GM19372 (cell line): ENCODE measurements at regions not wholly inside any gene's neighbourhood (a gene's known extent, or its start where the extent isn't known, plus 50 kb on each side); places are given as distances from the start of the nearest gene placed in this dataset.
A peak's percentile ranks its signal among the peaks of the same experiment; 100 is the strongest.
"Not testable (repeated sequence)": the region's sequence is repeated elsewhere in the genome, so short reads cannot be mapped to it uniquely, and the experiment has no call there.

Experiments used
- ATAC-seq: cut with Tn5 transposase; IDR thresholded peaks from one replicate; pipeline ENCODE4 v1.9.1; 2021; ENCODE audit warnings: mild to moderate bottlenecking, low read depth, moderate library complexity; ENCODE audit not compliant: unreplicated experiment

GRCh38 chr20:5492937-5493336 is 117.9 kb downstream of the GPCPD1 start:
- ATAC-seq = no peak

DNA sequence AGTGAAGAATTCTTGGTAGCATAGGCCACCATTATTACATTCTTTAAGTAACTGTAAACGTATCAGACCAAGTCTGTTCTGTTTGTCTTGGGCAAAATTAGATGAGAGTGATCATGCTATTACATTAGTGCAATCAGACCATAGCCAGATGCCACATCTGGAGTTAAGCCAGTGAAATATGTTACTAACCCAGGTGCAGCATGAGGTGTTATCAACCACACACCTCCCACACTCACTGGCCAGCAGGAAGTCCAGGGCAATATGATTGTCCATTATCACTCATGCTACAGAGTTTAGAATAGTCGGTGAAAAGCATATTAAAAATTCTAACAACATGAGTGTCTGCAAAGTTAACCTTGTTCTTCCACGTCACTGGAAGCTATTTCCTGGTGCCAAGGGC is 119.4 kb downstream of the GPCPD1 start:
- no peak for ATAC-seq

DNA sequence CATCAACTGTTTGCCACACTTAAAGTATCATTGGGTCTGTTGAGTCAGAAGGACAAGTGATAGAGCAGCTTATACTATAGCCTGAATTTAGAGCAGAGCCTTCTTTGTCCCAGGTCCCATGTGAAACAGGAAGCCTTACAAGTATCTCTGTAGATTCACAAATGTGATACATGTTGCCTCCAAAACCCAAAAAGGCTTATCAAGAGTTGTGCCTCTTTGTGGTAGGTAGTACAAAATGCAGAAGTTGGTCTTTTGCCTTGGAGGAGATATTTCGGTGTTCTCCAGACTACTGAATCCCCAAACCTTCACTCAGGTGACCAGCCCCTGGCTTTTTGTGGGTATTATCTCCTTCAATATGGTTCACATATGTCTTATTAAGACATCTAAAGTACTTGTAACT is 121.2 kb downstream of the GPCPD1 start:
- ATAC-seq = no peak

DNA sequence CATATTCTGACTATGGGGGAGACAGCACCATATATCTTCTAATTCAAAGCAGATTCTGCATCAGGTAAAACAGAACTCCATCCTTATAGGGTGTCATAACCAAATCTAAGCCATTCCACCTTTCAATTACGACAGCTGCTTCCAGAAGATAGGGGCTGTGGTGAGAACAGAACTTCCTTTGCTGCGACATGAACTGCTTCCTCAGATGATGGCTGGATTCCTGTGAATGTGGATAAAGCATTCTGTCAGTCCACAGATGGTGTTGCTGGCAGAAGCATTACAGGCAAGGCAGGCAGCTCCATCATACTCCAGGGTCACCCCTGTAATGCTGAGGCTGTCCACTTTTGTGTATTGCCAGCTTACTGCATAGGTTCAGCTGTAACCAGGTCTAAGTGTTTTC is 122.0 kb downstream of the GPCPD1 start:
- ATAC-seq = no peak

DNA sequence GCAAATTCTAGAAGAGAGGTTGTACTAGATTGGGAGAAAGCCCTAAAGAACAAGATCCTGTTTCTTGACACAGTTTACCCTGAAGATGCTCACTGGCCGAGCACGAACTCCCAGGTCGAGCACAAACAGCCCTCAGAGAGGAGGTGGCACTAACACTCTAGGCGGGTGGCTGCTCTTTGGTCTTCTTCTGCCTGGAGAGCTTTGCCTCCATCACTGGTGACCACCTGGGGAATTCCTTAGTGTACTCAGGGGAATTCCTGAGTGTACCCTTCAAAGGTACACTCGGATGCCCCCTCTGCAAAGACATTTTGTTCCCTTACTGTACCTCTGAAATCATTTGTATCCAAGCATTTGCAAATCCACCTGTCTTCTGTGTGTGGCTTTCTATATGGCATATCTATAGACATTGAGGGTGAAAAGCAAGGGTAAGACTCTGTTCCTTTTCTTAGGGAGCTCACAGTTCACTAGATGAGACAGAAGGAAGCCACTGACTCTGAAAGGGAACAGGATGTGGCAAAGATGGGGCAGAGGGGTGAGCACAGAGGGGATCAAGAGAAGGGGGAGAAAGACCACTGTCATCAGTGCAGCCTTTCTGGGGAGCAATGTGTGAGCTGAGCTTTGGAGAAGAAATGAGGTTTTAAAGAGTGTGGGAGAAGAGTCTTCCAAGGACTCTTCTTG is 124.3 kb downstream of the GPCPD1 start:
- no peak for ATAC-seq

- no peak for ATAC-seq
Measured at GRCh38 chr20:5484926-5485325, 125.9 kb downstream of the GPCPD1 start.

DNA sequence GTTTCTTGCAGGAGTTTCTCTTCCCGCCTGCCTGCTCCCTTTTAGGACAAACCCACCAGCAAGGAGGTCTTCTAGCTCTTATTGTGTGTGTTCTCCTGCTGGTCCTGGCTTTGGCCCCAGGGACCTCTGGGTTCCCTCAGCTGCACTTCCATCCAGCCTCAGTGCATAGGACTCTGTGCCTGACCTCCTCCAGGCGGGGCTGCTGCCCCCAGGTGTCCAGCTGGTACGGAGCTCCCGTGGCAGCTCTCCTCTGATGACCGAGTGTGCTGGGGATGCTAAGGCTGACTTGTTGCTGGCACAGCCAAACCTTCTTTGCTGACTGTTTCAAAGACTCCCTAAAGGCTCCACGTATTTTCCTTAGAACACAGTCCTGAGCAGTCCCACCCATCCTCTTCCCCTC is 126.5 kb downstream of the GPCPD1 start:
- no peak for ATAC-seq

- no peak for ATAC-seq
Measured at GRCh38 chr20:5482791-5483190, 128.0 kb downstream of the GPCPD1 start.

DNA sequence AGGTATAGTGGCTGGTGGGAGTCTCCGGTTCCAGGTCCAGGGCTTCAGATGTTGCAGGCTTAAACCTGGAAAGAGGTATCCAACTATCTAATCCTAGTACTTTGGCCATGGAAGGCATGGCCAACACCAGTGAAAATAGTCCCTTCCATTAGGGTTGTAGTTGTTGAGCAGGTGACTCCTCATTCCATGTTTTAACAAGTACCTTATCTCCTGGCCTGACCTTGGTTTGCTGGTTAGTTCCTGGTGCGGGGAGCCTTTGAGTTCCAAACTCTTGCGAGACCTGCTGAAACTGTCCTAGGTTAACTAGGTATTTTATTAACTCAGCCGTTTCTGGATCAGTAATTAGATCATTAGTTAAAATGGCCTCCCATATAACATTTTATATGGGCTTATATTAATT is 128.9 kb downstream of the GPCPD1 start:
- no peak for ATAC-seq

DNA sequence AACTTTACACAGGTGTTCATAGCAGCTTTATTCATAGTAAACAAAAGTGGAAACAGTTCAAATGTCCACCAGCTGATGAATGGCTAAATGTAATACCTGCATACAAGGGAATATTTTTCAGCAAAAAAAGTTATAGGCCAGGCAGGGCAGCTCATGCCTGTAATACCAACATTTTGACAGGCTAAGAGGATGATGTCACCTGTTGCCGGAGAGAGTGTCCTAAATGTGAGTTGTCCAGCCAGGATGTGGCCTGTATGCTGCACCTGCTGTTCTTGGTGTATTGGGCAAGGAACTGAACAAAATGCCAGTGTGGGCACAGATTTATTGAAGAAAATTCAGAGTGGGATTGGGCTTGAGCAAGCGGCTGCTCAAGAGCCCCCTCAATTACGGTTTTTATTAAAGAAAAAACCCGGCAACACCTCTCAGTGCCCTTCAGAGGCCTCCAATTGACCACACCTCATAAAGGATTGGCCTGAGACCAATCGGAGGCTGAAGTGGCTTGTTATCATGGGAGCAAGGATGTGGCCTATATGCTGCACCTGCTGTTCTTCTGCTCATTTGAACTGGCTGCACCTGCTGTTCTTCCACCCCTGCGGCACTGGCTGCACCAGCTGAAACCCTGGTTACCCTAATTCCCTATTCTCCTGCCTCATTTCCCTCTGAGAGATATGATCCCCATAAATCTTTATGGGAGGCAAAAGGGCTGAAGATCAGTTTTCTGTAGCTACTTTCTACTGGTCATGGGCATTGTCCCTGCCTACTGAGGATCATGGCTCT is 129.8 kb downstream of the GPCPD1 start:
- peak; percentile 49 for ATAC-seq

DNA sequence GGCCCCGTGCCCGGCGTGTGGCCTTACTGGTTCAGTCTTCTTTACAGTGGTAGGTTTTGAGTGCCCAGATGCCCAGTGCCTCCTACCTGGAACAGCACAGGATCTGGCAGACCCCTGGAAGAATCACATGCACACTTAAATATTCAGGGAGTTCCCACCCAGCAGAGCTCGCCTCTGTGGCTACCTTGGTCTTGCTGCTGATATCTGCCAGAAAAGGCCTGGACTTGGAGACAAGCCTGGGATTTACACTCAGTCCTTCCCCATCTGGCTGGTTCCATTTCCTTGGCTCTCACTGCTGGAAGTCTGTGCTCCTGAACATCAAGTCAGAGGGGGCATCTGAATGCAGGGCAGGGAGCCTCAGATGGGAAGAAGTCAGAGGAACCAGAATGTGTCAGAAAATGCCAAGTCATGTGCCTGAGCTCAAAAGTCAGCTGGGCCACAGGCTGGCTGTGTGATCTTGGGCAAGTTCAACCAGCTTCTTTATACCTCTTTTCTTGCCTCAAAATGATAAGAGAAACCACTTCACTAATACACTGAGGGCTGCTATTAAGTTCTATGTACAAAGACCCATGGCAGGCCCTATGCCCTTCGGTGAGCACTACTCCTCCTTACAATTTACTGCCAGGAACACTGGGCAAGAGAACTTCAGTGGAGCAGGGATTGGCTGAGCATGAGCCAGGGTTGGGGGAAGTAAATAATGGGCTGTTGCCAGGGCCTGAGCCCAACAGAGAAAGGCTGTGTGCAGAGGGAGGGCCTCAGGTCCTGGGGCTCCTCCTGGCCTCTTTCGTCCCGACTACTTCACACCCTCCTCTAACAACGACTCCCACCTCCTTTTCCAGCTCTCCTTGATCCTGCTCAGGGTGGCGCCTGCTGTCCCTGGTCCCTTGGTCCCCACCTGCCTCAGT is 135.9 kb downstream of the GPCPD1 start:
- no peak for ATAC-seq

- ATAC-seq = not testable (repeated sequence)
Measured at GRCh38 chr20:5471866-5472265, 138.9 kb downstream of the GPCPD1 start.

GRCh38 chr20:5471368-5471767 is 139.4 kb downstream of the GPCPD1 start:
- ATAC-seq = no peak

DNA sequence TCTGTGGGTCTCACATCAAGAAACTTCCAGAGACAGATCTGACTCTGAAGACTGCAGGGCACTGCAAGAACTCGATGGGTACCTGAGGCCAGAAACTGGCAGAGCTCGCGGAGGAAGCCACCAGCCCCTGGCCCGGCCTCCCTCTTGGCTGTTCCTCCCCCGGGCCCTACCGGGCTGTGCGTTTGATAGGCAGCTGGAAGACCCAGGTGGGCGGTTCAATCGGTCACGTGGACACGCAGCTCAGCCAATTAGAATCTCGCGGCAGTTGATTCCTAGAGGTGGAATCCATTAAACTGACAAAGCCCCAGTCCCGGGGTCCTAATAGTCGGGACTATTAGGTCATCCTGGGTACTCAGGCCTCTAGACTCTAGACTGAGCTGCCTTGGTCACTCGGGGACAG is 139.9 kb downstream of the GPCPD1 start:
- ATAC-seq = no peak

- no peak for ATAC-seq
Measured at GRCh38 chr20:5470458-5470857, 140.3 kb downstream of the GPCPD1 start.

DNA sequence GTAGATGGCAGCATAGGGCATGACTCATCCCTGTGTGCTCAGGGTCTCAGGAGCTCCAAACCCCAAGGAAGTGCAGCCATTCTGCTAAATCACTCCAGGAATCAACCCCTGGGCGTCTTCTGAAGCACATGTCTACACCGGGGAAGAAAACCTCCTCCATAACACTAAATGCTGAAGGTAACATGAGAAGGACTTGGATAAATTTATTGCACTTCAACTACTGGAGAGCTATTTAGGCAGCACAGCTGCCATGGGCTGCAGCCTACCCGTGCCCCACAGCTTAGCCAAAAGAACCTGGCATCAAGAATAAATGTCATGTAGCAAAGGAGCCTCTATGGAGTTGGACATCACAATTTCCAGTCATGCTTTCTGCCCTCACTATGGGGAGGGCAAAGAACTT is 141.7 kb downstream of the GPCPD1 start:
- ATAC-seq = no peak

DNA sequence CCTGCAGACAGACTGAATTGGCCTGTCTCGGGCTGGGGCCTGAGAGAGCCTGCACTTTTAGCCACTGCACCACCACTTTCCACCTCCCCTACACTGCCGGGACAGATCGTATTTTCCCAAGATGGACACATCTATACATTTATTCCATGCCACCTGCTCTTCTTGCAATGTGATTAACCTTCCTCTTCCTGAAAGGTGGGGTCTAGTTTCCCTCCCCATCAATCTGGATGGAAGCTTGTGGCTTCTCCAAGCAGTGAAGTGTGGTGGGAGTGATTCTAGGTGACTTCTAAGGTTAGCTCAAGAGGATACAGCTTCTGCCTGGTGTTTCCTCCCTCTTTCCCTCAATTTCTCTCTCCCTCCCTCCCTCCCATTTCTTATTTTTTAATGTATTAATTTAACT is 143.7 kb downstream of the GPCPD1 start:
- no peak for ATAC-seq

DNA sequence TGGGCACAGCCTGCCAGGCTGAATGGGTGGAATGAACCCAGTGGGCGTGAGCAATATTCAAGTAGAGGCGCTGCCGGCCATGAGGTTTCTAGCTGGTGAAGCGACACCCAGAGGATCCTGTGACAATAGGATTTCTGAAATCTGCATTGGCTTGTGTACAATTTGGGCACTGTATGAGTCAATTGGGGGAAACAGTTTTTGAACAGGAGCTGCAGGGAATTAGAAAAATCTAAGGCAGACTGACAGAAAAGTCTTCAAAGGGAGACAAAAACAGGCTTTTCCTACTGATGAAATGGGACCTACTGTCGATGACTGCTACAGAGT is 145.2 kb downstream of the GPCPD1 start:
- no peak for ATAC-seq

DNA sequence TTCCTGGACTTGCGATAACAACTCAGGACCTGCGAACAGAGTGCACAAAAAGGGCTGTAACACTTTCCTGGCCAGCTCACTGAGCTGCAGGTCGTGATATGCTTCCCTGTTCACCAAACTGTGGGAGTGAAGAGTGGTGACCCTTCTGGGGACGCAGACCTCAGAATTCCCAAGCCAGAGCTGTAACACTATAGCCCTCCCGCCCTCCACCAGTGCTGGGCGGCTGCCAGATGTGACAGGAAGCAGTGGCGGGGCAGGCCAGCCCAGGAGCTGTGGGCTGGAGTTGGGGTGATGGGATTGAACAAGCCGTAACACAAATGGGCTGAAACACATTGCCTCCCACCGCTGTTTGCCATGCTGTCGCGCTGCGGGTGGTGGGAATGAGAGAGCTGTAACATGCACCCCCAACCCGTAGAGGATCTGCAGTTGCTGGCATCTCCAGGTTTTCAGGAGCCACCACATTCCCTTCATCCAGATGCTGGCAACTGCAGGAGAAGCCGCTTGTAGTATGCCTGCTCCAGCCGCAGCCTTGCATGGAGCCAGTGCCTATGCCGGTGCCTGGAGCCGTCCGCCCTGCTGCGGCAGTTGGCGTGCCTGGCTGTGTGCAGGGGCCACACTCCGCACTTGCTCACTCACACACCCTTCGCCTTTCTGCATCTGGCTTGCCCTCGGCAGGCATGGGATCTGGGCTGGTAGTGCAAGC is 145.8 kb downstream of the GPCPD1 start:
- no peak for ATAC-seq

DNA sequence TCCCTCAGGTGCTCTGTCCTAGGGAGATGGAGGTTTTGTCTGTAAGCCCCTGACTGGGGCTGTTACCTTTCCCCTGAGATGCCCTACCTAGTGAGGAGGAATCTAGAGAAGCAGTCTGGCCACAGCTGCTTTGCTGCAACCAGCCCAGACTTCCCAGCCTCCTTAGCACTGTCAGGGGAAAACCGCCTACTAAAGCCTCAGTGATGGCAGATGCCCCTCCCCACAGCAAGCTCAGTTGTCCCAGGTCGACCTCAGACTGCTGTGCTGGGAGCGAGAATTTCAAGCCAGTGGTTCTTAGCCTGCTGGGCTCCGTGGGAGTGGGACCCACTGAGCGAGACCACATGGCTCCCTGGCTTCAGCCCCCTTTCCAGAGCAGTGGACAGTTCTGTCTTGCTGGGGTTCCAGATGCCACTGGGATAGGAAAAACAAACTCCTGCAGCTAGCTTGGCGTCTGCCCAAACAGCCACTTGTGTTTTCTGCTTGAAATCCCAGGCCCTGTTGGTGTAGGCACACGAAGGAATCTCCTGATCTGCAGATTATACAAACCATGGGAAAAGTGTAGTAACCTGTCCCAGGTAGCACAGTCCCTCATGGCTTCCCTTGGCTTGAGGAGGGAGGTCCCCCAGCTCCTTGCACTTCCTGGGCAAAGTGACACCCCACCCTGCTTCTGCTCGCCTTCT is 146.4 kb upstream of the PROKR2 start:
- ATAC-seq = no peak
